ENCODE measurements at regions not wholly inside any gene's neighbourhood (a gene's known extent, or its start where the extent isn't known, plus 50 kb on each side); places are given as distances from the start of the nearest gene placed in this dataset.

DNA sequence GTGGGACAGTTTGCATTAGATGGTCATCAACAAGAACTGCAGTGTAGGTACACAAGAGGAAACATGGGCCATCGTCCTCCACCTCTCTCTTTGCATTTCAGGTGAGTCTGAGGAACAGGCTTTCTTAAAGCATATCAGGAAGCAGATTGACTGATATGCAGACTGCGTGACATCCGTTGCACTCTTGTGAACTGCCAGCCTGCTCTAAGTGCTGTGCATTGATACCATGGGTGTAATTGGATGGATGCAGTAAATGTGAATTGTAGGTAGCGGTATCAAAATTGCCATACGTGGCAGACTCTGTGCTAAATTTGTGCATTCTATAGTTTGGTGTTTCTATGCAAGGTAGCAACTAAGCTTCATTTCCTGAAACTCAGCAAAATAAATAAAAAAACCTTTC is 1008.3 kb downstream of the EFNB2 start:
- TF ChIP-seq, protein P1, sequence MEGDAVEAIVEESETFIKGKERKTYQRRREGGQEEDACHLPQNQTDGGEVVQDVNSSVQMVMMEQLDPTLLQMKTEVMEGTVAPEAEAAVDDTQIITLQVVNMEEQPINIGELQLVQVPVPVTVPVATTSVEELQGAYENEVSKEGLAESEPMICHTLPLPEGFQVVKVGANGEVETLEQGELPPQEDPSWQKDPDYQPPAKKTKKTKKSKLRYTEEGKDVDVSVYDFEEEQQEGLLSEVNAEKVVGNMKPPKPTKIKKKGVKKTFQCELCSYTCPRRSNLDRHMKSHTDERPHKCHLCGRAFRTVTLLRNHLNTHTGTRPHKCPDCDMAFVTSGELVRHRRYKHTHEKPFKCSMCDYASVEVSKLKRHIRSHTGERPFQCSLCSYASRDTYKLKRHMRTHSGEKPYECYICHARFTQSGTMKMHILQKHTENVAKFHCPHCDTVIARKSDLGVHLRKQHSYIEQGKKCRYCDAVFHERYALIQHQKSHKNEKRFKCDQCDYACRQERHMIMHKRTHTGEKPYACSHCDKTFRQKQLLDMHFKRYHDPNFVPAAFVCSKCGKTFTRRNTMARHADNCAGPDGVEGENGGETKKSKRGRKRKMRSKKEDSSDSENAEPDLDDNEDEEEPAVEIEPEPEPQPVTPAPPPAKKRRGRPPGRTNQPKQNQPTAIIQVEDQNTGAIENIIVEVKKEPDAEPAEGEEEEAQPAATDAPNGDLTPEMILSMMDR (IDR thresholded peaks at IDR 0.05) = no peak
- TF ChIP-seq EP300 (IDR thresholded peaks at IDR 0.05) (no peak), POLR2AphosphoS5 (IDR thresholded peaks at IDR 0.05) (no peak)

All from gastroesophageal sphincter (tissue), 3 donors.